HFF-Myc (cell line): ENCODE measurements at regions not wholly inside any gene's neighbourhood (a gene's known extent, or its start where the extent isn't known, plus 50 kb on each side); places are given as distances from the start of the nearest gene placed in this dataset.

Experiments used
- DNase-seq: peaks from one replicate; pipeline ENCODE4 v3.0.0-alpha.2; 2011; ENCODE audit warnings: low read depth; ENCODE audit errors: extremely low read depth
- H3K4me3 ChIP-seq: replicated peaks from 2 replicates; pipeline ENCODE4 v1.5.1; 2011; ENCODE audit warnings: low read depth, mild to moderate bottlenecking, control low read depth, low read length
- TF ChIP-seq, protein P1 (sequence below): IDR thresholded peaks from 2 replicates; pipeline ENCODE4 v1.5.1; 2012; ENCODE audit warnings: mild to moderate bottlenecking, low read depth, low read length, control low read depth; ENCODE audit errors: missing control alignments

- TF ChIP-seq, protein P1, sequence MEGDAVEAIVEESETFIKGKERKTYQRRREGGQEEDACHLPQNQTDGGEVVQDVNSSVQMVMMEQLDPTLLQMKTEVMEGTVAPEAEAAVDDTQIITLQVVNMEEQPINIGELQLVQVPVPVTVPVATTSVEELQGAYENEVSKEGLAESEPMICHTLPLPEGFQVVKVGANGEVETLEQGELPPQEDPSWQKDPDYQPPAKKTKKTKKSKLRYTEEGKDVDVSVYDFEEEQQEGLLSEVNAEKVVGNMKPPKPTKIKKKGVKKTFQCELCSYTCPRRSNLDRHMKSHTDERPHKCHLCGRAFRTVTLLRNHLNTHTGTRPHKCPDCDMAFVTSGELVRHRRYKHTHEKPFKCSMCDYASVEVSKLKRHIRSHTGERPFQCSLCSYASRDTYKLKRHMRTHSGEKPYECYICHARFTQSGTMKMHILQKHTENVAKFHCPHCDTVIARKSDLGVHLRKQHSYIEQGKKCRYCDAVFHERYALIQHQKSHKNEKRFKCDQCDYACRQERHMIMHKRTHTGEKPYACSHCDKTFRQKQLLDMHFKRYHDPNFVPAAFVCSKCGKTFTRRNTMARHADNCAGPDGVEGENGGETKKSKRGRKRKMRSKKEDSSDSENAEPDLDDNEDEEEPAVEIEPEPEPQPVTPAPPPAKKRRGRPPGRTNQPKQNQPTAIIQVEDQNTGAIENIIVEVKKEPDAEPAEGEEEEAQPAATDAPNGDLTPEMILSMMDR: no peak
- no peak for DNase-seq
Measured at GRCh38 chr14:99028041-99028440, 244.0 kb downstream of the BCL11B start.

GRCh38 chr14:99028521-99028920 lies 243.5 kb downstream of the BCL11B start:
- TF ChIP-seq, protein P1: no peak
- H3K4me3 ChIP-seq: no peak overlapping the region
- no peak for DNase-seq

More at GRCh38 chr14:99028041-99028440, 244.0 kb downstream of the BCL11B start:
- H3K4me3 ChIP-seq: no peak overlapping the region

DNA sequence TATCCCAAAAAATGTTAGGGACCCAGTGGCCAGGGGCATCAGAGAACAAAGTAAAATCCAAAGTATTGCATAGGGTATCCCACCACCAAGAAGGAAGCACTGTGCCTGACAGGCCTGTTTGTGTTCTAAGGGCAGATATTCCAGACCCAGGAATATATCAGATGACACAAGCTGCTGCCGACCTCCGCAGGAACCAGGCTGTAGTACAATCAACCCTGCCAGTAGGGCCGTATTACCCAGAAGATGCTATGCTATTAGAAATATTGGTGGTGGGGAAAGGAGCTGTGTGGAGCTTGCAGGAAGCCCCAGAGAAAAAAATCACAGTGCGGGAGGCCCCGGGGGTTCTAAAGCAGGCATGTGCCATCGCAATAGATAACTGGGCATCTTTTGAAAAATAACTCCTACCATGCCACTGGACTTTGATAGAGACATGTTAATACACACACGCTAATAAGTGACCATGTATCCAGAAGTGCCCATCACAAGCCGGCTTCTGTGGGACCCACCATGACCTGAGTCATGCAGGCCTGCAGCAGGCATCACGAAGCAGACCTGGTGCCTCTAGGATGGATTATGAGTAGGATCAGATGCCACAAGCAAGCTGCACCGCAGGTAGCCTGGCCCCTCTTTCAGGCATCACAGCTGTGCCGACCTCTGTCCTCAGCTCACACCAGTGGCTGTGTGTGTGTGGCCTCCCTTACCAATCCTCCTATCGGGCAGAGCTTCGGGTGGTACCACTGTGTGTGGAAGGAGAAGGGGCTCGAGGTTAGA lies 242.7 kb downstream of the BCL11B start:
- DNase-seq: no peak

GRCh38 chr14:99029916-99030305 lies 242.1 kb downstream of the BCL11B start:
- DNase-seq: no peak
- TF ChIP-seq, protein P1: no peak
- no peak overlapping the region for H3K4me3 ChIP-seq

More for the DNA sequence above, 242.7 kb downstream of the BCL11B start:
- H3K4me3 ChIP-seq: no peak overlapping the region
- TF ChIP-seq, protein P1: no peak

DNA sequence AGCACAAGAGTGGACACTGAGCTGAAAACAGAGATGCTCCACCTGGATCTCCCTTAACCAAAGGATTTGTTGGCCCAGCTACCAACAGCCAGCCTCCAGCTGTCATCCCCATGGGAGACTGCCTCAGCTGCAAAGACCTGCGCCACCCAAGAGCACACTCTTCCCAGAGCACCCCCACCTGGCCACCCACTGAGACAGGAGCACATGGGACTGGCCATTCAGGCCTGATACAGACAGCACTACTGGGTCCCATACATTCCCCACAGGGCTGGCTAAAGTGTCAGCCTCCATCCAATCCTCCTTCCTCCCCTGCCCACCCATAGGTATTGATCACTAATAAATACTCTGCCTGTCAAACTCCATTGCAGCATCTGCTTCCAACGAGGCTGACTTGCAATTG lies 241.5 kb downstream of the BCL11B start:
- TF ChIP-seq, protein P1: no peak
- DNase-seq: no peak

DNA sequence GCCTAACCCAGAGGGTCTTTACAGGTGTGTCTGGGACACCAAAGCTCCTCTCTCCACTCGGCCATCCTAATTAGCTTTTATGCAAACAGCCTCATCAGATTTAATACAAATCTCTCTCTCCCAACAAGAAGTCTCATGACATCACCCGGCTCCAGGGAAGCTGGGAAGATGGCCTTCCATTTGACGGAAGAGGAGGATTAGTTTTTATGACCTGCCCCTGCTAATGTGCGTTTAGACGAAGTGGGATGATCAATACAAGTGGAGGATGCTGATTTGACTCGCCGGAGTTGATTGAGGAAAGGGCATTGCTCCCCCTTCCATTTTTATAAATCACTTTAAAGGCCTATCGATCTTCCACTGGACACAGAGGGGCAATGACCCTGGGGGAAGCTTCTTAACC lies 239.2 kb downstream of the BCL11B start:
- TF ChIP-seq, protein P1: no peak

More for the DNA sequence above, 241.5 kb downstream of the BCL11B start:
- H3K4me3 ChIP-seq: no peak overlapping the region

More for the DNA sequence above, 239.2 kb downstream of the BCL11B start:
- no peak overlapping the region for H3K4me3 ChIP-seq
- no peak for DNase-seq
